ENCODE measurements at regions not wholly inside any gene's neighbourhood (a gene's known extent, or its start where the extent isn't known, plus 50 kb on each side); places are given as distances from the start of the nearest gene placed in this dataset.
"Not testable (repeated sequence)": the region's sequence is repeated elsewhere in the genome, so short reads cannot be mapped to it uniquely, and the experiment has no call there.

DNA sequence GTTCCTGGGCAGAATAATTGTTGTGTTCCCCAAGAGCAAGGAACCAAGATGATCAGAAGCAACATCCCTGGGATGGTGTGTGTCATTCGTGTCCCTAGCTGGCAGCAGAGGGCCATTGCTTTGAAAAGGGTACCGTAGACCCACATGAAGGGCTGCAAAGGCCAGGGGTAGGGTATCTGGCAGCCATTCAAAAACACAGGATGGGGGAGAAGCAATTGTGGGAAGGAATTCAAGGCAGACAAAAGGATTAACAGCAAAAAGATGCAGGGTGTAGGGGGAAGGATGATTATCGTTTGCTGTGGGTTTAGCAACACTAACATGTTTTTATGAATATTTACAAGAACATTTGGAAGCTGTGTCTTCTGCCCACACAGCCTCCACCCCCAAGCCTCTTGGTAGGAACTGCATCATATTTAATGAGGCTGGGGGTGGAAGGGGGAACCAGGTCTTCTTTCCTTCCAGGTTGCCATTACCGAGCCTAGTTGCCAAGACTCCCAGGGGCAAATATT, 169.0 kb upstream of the G2E3 start:
- ChIA-PET POLR2A (interaction anchor here (0.6 kb wide), 1 partner anchor 221 kb away, joined by 3 read pairs; no protein-coding TSS in a partner anchor), CTCF (interaction anchor here (0.6 to 1.7 kb wide), 7 partner anchors 9 to 1572 kb away, joined by 3 to 7 read pairs (median 4); no protein-coding TSS in a partner anchor)
- no peak for DNase-seq (ENCODE audit: unreplicated experiment)
- no TSS peak for BruUV-seq (replicated peaks)
- Mint-ChIP-seq H3K4me3 (ENCODE audit: unreplicated experiment) (no peak overlapping the region), H3K27ac (ENCODE audit: low read depth, unreplicated experiment) (peak overlapping the region; percentile 77), H3K9me3 (ENCODE audit: unreplicated experiment) (no peaks in the 10 kb centered on the region), H3K36me3 (ENCODE audit: insufficient read depth, unreplicated experiment) (no peaks in the 10 kb centered on the region), H3K4me1 (ENCODE audit: insufficient read depth, unreplicated experiment) (peaks cover 11% of the 10 kb centered on the region), H3K27me3 (ENCODE audit: insufficient read depth, unreplicated experiment) (peaks cover 71% of the 10 kb centered on the region)
- TF ChIP-seq, protein P1, sequence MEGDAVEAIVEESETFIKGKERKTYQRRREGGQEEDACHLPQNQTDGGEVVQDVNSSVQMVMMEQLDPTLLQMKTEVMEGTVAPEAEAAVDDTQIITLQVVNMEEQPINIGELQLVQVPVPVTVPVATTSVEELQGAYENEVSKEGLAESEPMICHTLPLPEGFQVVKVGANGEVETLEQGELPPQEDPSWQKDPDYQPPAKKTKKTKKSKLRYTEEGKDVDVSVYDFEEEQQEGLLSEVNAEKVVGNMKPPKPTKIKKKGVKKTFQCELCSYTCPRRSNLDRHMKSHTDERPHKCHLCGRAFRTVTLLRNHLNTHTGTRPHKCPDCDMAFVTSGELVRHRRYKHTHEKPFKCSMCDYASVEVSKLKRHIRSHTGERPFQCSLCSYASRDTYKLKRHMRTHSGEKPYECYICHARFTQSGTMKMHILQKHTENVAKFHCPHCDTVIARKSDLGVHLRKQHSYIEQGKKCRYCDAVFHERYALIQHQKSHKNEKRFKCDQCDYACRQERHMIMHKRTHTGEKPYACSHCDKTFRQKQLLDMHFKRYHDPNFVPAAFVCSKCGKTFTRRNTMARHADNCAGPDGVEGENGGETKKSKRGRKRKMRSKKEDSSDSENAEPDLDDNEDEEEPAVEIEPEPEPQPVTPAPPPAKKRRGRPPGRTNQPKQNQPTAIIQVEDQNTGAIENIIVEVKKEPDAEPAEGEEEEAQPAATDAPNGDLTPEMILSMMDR (IDR thresholded peaks at IDR 0.05; ENCODE audit: unreplicated experiment), result no peak
- intact Hi-C loops (cut with micrococcal nuclease), result no loop called here

DNA sequence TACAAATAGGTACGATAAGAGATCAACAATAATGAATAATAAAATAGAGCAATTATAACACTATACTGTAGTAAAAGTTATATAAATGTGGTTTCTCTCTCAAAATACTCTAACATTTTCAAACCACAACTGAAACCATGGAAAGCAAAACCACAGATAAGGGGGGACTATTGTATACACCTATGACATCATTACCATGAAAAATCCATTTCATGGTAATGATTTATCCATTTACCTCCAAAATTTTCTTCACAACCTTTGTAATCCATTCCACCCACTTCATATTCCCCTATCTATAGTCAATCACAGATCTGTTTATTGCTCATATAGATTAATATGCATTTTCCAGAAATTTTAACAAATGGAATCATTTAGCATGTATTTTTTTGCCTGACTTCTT, 163.9 kb upstream of the G2E3 start:
- Mint-ChIP-seq H3K9me3 (ENCODE audit: unreplicated experiment) (no peaks in the 10 kb centered on the region), H3K4me1 (ENCODE audit: insufficient read depth, unreplicated experiment) (no peaks in the 10 kb centered on the region), H3K4me3 (ENCODE audit: unreplicated experiment) (no peak overlapping the region), H3K36me3 (ENCODE audit: insufficient read depth, unreplicated experiment) (no peaks in the 10 kb centered on the region), H3K27me3 (ENCODE audit: insufficient read depth, unreplicated experiment) (peaks cover 75% of the 10 kb centered on the region), H3K27ac (ENCODE audit: low read depth, unreplicated experiment) (no peak overlapping the region)
- intact Hi-C loops (cut with micrococcal nuclease), result no loop called here
- no TSS peak for BruUV-seq (replicated peaks)
- CTCF ChIA-PET, result no interaction called here
- no peak for DNase-seq (ENCODE audit: unreplicated experiment)
- TF ChIP-seq, protein P1 (IDR thresholded peaks at IDR 0.05; ENCODE audit: unreplicated experiment), result no peak
- POLR2A ChIA-PET, result no interaction called here

DNA sequence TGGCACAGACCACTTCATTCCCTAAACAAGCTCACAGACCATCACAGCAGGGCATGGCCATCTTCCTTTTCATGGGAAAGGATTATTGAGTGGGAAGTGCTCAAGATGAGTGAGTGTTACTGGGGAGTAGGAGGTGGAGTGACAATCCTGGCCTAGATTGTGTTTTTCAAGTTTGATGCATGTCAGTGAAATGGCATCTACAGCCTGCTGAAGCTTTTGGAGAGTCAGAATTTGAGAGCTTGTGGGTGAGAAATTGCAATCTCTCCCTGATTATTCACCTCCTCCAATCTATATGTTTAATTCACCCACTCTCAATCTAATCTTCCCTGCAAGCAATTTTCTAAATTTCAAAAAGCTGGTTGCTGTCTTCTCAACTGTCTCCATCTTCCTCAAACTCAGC, 156.1 kb upstream of the G2E3 start:
- Mint-ChIP-seq H3K27ac (ENCODE audit: low read depth, unreplicated experiment) (no peak overlapping the region), H3K9me3 (ENCODE audit: unreplicated experiment) (no peaks in the 10 kb centered on the region), H3K27me3 (ENCODE audit: insufficient read depth, unreplicated experiment) (peaks cover 75% of the 10 kb centered on the region), H3K36me3 (ENCODE audit: insufficient read depth, unreplicated experiment) (no peaks in the 10 kb centered on the region), H3K4me3 (ENCODE audit: unreplicated experiment) (no peak overlapping the region), H3K4me1 (ENCODE audit: insufficient read depth, unreplicated experiment) (no peaks in the 10 kb centered on the region)
- ChIA-PET POLR2A (no interaction called here), CTCF (interaction anchor here (0.7 kb wide), 1 partner anchor 19 kb away, joined by 3 read pairs; no protein-coding TSS in a partner anchor)
- TF ChIP-seq, protein P1 (IDR thresholded peaks at IDR 0.05; ENCODE audit: unreplicated experiment), result no peak
- BruUV-seq (replicated peaks), result no TSS peak
- DNase-seq (ENCODE audit: unreplicated experiment), result no peak
- intact Hi-C loops (cut with micrococcal nuclease), result no loop called here

DNA sequence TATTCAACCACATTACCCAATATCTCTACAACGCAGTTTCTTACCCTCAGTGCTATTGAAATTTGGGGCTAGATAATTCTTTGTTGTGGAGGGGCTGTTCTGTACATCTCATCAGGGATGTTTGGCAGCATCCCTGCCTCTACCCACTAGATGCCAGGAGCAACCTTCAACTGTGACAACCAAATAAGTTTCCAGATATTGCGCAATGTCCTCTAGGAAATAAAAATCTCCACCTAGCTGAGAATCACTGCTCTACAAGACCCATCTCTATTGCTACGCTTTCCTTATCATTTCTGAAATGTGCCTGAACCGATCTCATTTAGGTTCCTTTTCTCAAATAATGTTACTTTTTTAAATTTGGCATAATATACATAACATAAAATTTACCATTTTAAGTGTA, 155.2 kb upstream of the G2E3 start:
- POLR2A ChIA-PET, result interaction anchor here (0.7 kb wide), 1 partner anchor 498 kb away, joined by 3 read pairs; no protein-coding TSS in a partner anchor
- Mint-ChIP-seq H3K4me1 (ENCODE audit: insufficient read depth, unreplicated experiment) (no peaks in the 10 kb centered on the region), H3K9me3 (ENCODE audit: unreplicated experiment) (no peaks in the 10 kb centered on the region), H3K36me3 (ENCODE audit: insufficient read depth, unreplicated experiment) (peaks cover under 1% of the 10 kb centered on the region), H3K4me3 (ENCODE audit: unreplicated experiment) (no peak overlapping the region), H3K27ac (ENCODE audit: low read depth, unreplicated experiment) (no peak overlapping the region), H3K27me3 (ENCODE audit: insufficient read depth, unreplicated experiment) (peaks cover 75% of the 10 kb centered on the region)
- intact Hi-C loops (cut with micrococcal nuclease), result no loop called here
- TF ChIP-seq, protein P1 (IDR thresholded peaks at IDR 0.05; ENCODE audit: unreplicated experiment), result no peak
- DNase-seq (ENCODE audit: unreplicated experiment), result no peak
- BruUV-seq (replicated peaks), result no TSS peak
- CTCF ChIA-PET, result no interaction called here

DNA sequence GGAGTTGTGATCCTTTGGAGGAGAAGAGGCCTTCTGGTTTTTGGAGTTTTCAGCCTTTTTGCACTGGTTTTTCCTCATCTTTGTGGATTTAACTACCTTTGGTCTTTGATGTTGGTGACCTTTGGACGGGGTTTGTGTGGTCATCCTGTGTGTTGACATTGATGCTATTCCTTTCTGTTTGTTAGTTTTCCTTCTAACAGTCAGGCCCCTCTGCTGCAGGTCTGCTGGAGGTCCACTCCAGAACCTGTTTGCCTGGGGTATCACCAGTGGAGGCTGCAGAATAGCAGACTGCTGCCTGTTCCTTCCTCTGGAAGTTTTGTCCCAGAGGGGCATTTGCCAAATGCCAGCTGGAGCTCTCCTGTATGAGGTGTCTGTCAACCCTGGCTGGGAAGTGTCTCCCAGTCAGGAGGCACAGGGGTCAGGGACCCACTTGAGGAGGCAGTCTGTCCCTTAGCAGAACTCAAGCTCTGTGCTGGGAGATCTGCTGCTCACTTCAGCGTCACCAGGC, 149.4 kb upstream of the G2E3 start:
- H3K4me3 Mint-ChIP-seq (ENCODE audit: unreplicated experiment); POLR2A ChIA-PET; intact Hi-C loops (cut with micrococcal nuclease); H3K9me3 Mint-ChIP-seq (ENCODE audit: unreplicated experiment); H3K27ac Mint-ChIP-seq (ENCODE audit: low read depth, unreplicated experiment); DNase-seq (ENCODE audit: unreplicated experiment); BruUV-seq (replicated peaks); H3K4me1 Mint-ChIP-seq (ENCODE audit: insufficient read depth, unreplicated experiment); H3K36me3 Mint-ChIP-seq (ENCODE audit: insufficient read depth, unreplicated experiment): not testable (repeated sequence)
- CTCF ChIA-PET, result interaction anchor here (0.7 kb wide), 1 partner anchor 148 kb away, joined by 3 read pairs; no protein-coding TSS in a partner anchor
- H3K27me3 Mint-ChIP-seq (ENCODE audit: insufficient read depth, unreplicated experiment), result peaks cover 34% of the 10 kb centered on the region
